KBM-7 (cell line): ENCODE measurements at regions not wholly inside any gene's neighbourhood (a gene's known extent, or its start where the extent isn't known, plus 50 kb on each side); places are given as distances from the start of the nearest gene placed in this dataset.

ENCODE experiments used
- DNase-seq: peaks from one replicate; pipeline ENCODE4 v3.0.0-alpha.2; 2015
- in situ Hi-C: fragments of 300-500 bp; cut with MboI; formaldehyde crosslinking; loops from 2 replicates; pipeline ENCODE4 v1.14.3; 2020; ENCODE audit warnings: low sequenced_read_pairs, low pct_unique_long_range_greater_than_20kb, mixed read lengths

DNA sequence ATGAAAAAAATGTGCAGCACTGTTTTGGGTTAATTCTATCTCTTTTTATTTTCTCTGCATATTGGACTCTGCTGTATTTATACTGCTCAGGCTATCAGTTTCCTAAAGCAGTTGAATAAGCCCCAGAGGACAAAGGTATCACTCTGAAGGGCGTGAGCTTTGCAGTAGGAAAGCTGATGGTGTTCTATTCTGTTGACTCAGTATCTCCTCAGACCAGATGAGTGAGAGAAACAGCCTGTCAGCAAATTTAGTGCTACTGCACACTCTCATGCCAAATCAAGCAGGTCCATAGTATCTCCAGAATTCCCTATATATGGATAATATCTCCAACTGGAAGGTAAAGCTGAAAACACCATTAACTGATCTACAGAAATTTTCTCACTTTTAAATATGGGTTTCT is 132.3 kb upstream of the UGT8 start:
- in situ Hi-C loops = no loop called here
- no peak for DNase-seq

DNA sequence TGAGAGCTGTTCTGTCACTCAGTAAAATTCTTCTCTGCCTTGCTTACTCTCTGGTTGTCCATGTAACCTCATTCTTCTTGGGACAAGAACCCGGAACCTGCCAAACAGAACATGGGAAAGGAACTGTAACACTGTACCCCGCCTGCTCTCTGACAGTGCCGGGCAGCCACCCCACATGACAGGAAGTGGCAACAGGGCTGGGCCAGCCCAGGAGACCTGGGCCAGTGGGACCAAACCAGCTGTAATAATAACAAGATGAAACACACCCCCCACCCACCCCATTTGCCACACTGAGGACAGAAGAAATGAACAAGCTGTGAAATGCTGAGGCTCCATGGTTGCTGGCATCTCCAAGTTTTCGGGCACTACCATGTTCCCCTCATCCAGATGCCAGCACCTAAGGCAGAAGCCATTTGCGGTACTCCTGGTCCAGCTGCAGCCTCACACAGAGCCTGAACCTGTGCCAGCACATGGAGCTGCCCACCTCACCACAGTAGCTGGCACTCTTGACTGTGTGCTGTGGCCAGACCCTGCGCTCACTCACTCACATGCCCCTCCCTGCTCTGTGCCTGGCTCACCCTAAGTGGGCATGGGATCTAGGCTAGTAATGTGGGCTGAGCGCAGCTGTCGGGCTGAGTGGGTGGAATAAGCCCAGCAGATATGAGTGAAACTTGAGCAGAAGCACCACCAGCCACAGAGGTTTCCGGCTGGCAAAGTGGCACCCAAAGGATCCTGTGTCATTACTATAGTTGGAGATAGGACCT is 126.2 kb upstream of the UGT8 start:
- in situ Hi-C loops = no loop called here
- DNase-seq = no peak

DNA sequence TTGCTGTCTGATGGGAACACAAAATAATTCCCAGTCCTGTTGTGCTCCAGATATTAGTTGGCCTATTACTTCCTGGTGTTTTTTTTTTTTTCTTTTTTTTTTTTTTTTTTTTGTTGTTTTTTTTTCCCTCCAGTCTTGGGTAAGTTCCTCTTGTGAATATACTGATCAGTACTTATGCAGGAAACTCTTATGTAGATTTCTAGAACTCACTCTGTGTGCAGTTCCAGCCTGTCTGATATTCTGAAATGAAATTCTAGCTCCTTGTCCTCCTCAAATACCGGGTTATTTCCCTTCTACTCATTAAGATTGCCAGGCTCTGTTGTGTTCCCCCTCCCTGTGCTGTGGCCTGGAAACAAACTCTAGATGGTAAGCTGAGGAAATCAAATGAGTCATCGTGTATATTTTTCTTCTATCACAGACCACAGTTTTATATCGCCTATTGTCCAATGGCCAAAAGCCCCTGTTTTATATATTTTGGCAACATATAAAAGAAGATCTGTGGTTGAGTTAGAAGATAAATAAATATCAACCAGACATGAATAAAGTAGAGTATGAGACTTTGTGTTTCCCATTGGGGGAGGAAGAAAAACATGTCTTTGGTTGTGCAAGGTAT is 124.3 kb upstream of the UGT8 start:
- no peak for DNase-seq
- in situ Hi-C loops = no loop called here

DNA sequence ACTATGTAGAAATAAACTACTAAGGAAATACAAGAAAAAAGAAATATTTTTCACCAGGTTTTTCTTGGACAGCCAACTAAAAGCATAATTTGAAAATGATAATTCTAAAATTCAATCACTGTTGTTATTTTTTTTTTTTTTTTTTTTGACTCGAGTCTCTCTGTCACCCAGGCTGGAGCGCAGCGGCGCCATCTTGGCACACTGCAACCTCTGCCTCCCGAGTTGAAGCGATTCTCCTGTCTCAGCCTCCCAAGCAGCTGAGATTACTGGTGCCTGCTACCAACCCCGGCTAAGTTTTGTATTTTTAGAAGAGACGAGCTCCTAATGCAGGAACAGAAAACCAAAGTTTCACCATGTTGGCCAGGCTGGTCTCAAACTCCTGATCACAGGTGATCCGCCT is 122.3 kb upstream of the UGT8 start:
- no peak for DNase-seq
- in situ Hi-C loops = no loop called here

DNA sequence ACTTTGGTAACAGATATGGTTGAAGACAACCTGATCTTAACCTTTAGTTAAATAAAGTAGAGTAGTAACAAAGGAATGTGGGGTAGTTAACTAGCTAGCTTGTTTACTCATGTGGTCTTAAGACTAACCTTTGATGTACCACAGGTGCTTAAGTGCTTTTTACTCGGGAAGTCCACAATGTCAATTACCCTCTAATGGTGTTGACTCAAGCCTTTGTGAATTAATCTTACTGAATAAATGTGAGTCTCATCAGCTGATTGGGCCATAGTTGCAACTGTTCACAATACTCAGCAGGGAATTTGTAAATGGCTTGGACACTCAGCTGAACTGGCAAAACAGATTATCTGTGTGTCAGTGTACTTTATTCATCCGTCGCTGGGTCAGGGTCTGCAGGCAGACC is 119.0 kb upstream of the UGT8 start:
- in situ Hi-C loops = no loop called here
- DNase-seq = no peak

DNA sequence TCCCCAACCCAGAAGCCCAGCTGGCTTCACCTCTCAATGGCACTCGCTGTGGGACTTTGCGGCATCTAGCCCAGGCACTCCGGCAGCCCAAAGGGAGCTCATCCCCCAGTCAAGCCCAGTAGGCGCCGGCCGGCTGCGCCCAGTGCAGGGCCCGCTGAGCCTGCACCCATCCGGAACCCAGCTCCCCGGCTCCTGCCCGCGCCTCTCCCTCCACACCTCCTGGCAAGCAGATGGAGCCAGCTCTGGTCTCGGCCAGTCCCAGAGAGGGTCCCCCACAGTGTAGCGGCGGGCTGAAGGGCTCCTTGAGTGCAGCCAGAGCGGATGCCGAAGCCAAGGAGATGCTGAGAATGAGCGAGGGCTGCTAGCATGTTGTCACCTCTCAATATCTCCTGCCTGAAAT is 116.8 kb upstream of the UGT8 start:
- no peak for DNase-seq
- in situ Hi-C loops = no loop called here

DNA sequence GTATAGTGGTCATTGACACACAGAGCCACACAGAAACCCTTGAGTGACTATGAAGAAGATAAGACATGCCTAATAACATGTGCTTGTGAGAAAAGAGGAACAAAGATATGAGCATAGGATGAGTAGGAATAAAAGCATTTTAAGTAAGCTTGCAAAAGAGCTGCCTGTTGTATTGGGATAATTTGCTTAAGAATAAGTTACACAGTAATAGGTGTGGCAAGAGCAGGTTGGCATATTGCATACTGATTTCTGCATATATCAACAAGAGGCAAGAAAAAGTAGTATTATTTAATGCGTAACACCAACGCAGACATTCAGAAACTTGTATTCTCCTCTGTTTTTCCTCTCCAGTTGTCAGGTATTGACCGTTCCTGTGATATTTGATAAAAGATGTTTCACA is 111.5 kb upstream of the UGT8 start:
- DNase-seq = no peak
- in situ Hi-C loops = no loop called here

DNA sequence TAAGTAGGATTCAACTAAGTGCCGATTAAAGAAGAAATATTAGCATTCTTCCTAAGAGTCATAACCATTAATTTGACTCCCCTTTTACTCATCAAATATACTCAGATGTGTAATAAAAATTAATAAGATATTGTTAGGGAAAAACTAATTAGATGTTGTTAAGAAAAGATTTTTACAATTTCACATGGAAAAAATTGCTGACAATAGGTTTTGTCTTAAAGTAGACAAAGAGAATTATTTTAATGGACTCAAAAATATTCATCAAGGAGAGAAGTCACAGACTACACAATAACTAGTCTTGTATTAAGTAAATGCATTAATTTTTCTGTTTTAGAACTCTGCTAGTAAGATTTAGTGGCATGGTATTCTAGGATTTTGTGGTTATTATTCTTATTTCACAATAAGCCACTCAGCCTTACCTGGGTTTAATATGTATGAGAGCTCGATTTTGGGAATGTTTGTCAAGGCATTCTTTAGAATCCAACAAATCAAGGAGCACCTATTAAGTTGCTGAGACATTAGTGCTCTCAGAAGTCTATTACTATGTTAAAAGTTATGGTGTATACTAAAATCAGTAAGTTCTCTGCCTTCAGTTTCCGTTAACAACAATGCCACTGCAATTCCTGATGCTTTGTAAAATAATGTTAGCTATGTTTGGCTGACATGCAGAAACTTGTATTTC is 110.2 kb upstream of the UGT8 start:
- in situ Hi-C loops = no loop called here
- DNase-seq = no peak

DNA sequence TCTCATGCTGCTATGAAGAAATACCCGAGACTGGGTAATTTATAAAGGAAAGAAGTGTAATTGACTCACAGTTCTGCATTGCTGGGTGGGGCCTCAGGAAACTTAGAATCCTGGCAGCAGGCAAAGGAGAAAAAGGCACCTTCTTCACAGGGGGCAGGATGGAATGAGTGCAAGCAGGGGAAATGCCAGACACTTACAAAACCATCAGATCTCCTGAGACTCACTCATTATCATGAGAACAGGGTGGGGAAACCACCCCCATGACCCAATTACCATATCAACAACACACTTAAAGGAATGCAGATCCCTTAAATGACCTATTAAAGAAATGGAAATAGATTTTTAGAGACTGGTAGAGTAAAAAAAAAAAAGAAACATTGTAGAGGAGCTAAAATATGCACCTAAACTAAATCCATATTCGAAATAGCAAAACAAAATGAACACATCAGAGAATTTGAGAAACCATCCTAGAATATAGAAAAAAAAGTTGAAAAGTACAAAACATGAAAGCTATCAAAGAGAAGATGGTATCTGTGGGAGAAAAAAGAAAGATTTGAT is 104.3 kb upstream of the UGT8 start:
- DNase-seq = no peak
- in situ Hi-C loops = no loop called here

DNA sequence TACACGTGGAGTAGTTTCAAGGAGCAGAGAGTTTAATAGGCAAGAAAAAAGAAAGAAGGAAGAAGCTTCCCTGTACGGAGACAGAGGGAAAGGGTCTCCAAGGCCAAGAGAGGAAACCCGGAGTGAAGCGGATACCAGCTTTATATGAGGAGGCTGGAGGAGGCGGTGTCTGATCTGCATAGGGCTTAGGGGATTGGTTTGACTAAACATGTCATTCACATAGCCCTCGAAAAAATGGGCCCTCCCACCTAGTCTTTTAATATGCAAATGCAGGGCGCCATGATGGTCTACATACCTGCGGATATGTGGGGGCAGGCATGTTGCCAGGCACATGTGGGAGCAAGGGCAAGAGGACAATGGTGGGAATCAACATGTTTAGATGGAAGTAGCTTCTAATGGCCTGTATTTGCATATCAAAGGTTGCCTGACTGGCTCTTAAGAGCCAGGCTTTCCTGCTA is 103.1 kb upstream of the UGT8 start:
- in situ Hi-C loops = no loop called here
- DNase-seq = no peak

DNA sequence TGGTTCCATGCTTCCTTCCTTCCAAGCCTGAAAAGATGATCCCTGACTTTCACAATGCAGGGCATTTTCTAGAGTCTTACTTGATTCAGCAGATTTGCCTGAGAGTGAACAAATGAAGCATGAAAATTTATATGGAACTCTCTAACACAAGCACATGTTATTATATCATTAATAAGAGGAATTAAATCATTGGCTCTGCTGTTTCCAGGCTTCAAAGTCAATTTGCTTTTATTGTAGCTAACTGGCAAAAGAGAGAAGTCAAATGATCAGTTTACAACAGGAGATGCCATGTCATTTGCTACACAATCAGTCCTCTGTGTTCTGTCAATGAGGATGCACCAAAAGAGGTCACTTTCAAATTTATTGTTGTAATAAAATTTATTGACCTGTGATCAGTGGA is 101.5 kb upstream of the UGT8 start:
- DNase-seq = no peak
- in situ Hi-C loops = no loop called here

DNA sequence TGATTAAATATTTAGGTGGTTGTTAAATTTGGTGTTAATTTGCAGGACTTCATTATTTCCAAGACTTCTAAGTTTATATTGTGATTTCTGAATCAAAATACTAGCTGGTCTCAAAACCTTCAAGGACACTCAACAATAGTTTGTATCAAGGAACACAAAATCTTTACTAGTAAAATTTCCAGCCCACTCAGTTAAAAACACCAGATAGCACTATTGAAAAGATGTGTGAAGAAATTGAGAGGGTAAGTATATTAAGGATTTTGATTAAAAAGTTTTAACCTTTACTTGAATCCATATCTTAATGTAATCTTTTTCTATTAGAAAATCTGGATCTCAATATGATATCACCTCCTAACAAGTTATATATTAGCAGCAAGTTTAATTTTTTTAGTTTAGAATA is 89.3 kb upstream of the UGT8 start:
- DNase-seq = no peak
- in situ Hi-C loops = no loop called here

DNA sequence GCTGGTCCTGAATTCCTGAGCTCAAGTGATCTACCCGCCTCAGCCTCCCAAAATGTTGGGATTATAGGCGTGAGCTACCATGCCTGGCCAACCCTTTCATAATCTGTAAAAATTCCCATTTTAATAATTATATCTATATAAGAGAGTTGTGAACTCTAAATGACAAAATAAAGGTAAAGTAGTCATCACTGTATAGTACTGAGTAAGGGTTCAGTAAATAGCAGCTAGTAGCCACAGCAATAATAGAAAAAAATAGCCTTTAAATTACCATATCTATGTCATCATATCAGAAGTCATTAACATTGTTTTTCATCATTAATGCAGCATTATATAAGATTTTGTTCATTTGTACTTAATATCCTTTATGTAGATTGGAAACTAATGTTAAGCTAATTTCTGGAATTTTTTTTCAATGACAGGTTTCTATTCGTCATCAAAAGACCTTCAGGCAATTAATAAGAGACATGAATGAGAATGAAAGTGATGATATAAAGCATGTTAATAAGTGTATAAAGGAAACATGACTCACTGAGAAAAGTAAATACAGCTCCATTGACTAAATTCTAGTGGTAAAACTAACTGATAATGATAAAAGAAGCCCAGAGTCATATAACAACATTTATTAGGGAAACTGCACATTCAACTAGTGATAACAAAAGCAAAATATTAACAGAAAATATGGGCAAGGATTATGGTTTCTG is 85.9 kb upstream of the UGT8 start:
- in situ Hi-C loops = no loop called here
- no peak for DNase-seq

DNA sequence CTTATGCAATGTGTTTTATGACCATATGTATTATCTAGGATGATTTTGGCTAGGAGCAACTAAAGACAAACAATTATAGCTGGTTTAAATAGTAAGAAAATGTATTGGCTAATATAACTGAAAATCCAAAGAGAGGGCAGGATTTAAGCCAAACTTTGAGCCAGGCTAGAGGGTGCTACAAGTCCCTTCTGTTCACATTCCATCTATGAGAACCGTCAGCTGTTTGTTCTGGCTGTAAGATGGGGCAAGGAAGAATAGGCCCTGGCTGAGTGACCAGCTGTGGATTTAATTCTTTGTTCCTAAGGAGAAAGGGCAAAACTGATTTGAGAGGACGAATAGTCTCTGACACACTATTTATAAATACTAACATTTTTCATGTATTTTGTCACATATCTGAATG is 79.2 kb upstream of the UGT8 start:
- no peak for DNase-seq
- in situ Hi-C loops = no loop called here

DNA sequence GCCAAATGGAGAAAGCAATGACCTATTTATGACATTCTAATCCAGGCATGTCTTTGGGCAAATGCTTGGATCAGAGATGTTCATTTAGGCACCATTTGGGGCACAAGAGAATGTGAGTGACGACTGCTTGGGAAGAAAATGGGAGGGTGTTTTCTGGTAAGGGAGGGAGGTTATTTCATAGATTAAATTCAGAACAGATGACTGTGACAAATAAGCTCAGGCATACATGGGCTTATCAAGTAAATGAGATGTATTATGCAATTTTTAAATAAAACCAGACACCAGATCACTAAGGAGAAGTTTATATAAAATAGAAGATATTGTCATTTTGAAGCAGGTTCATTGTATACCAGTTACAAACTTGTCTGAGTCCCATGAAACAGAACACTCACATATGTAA is 71.4 kb upstream of the UGT8 start:
- DNase-seq = no peak
- in situ Hi-C loops = no loop called here

DNA sequence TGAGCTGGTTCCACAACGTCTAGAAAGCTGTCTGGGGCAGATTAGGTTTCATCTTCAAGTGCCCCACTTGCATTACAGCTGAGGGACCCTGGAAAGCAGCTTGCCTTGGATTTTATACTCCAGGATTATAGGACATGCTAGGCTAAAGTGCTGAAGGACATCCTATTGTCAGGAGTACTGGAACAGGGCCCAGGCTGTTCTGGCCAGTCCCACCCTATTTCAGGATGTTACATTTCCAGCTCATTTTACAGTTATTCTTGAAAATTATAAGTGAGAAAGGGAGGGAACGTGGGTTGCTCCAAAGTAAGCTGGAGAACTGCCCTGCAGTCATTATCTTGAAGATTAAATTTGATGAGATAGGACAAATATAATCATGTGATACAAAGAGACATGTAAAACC is 71.0 kb upstream of the UGT8 start:
- in situ Hi-C loops = no loop called here
- DNase-seq = no peak

DNA sequence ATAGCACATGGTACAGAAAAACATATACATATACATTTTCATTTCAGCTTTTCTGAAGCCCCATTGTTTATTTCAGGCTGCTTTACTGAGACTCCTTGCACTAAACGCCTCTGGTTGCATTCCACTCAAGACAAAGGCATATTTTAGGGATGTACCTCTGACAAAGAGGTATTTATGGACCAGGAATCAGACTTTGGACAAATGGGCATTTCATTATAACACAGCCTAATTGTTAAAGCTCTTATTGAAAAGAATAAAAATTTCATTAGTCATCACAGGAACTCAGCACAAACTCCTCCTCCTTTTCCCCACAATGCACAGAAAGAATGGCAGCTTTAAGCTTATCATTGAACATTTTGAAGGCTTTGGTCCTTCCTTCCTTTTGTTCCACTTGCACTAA is 62.9 kb upstream of the UGT8 start:
- no peak for DNase-seq
- in situ Hi-C loops = no loop called here

DNA sequence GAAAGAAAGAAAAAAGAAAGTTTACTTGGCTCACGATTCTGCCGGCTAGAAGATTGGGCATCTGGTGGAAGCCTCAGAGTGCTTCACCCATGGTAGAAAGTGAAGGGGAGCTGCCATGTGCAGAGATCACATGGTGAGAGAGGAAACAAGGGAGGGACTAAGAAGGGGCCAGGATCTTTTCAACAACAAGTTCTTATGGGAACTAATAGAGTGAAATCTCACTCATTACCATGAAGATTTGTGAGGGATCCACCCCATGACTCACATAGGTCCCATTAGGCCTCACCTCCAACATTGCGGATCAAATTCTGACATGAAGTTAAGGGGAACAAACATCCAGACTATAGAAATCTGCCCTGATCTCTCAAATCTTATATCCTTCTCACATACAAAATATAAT is 61.3 kb upstream of the UGT8 start:
- in situ Hi-C loops = no loop called here
- no peak for DNase-seq

DNA sequence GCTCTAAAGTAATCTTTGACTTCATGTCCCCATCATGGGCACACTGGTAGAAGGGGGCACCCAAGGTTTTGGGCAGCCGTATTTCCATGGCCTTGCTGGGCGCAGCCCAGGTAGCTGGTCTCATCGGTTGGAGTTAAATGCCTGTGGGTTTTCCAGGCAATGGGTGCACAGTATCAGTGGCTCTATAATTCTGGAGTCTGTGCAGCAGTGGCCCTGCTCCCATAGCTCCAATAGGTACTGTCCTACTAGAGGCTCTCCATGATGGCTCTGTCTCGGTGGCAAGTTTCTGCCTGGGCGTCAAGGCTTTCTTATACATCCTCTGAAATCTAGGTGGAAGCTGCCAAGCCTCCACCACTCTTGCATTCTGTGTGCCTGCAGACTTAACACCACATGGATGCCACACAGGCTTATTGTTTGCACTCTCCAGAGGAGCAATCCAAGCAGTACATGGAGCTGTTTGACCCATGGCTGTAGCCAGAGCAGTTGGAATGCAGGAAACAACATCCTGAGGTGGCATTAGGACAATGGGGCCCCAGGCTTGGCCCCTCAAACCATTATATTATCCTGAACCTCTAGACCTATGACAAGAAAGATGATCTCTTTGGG is 60.5 kb upstream of the UGT8 start:
- no peak for DNase-seq
- in situ Hi-C loops = no loop called here
